Neural cell (in vitro differentiated cells): ENCODE measurements at regions not wholly inside any gene's neighbourhood (a gene's known extent, or its start where the extent isn't known, plus 50 kb on each side); places are given as distances from the start of the nearest gene placed in this dataset.

Source experiments
- H2AFZ ChIP-seq: fragments of 200-600, 300-800 bp; sonication (generic), shearing (Covaris generic); 2 replicates; pipeline ENCODE4 v1.6.0; 2014; ENCODE audit warnings: low read depth, mild to moderate bottlenecking, antibody characterized with exemption, low read length, moderate library complexity
- H3F3A ChIP-seq: fragments of 200-600 bp; shearing (Covaris generic); 2 replicates; pipeline ENCODE4 v1.6.1; 2016; ENCODE audit warnings: mild to moderate bottlenecking, moderate library complexity, mixed read lengths, antibody characterized with exemption, low read length; ENCODE audit not compliant: insufficient read depth, poor library complexity, severe bottlenecking
- H3K27ac ChIP-seq: fragments of 200-600, 300-800 bp; sonication (generic), shearing (Covaris generic); 2 replicates; pipeline ENCODE4 v1.5.1; 2014; ENCODE audit warnings: mild to moderate bottlenecking, low read length, moderate library complexity
- H3K27me3 ChIP-seq: fragments of 300-800, 200-600 bp; sonication (generic), shearing (Covaris generic); 2 replicates; pipeline ENCODE4 v1.6.0; 2014; ENCODE audit warnings: mild to moderate bottlenecking, low read depth, low read length, moderate library complexity; ENCODE audit not compliant: insufficient read depth
- H3K36me3 ChIP-seq: fragments of 300-800, 200-600 bp; sonication (generic), shearing (Covaris generic); 2 replicates; pipeline ENCODE4 v1.5.1; 2014; ENCODE audit warnings: mild to moderate bottlenecking, antibody characterized with exemption, low read length, moderate library complexity; ENCODE audit not compliant: insufficient read depth
- H3K4me2 ChIP-seq: fragments of 300-800, 200-600 bp; sonication (generic), shearing (Covaris generic); 2 replicates; pipeline ENCODE4 v1.6.0; 2014; ENCODE audit warnings: mild to moderate bottlenecking, low read length
- H3K4me3 ChIP-seq: fragments of 300-800, 200-600 bp; sonication (generic), shearing (Covaris generic); 2 replicates; pipeline ENCODE4 v1.5.1; 2014; ENCODE audit warnings: mild to moderate bottlenecking, low read length, moderate library complexity
- H3K79me2 ChIP-seq: fragments of 200-600 bp; shearing (Covaris generic); replicated peaks from 2 replicates; pipeline ENCODE4 v1.6.0; 2014; ENCODE audit warnings: mild to moderate bottlenecking, low read length, moderate library complexity; ENCODE audit not compliant: insufficient read depth
- H3K9ac ChIP-seq: fragments of 300-800, 200-600 bp; sonication (generic), shearing (Covaris generic); 2 replicates; pipeline ENCODE4 v1.6.1; 2016; ENCODE audit warnings: mild to moderate bottlenecking, low read length, mixed read lengths
- H3K9me2 ChIP-seq: fragments of 200-600 bp; shearing (Covaris generic); 2 replicates; pipeline ENCODE4 v1.6.1; 2016; ENCODE audit warnings: mild to moderate bottlenecking, low read length, mixed read lengths; ENCODE audit not compliant: insufficient read depth
- H3K9me3 ChIP-seq: fragments of 200-600, 300-800 bp; sonication (generic), shearing (Covaris generic); 2 replicates; pipeline ENCODE4 v1.6.1; 2016; ENCODE audit warnings: mild to moderate bottlenecking, mixed run types, low read length, moderate library complexity, mixed read lengths
- H4K20me1 ChIP-seq: fragments of 200-600 bp; shearing (Covaris generic); 2 replicates; pipeline ENCODE4 v1.6.1; 2016; ENCODE audit warnings: mild to moderate bottlenecking, mixed run types; ENCODE audit not compliant: insufficient read depth
- CTCF ChIP-seq: fragments of 450-650 bp; IDR thresholded peaks from 2 replicates; pipeline ENCODE4 v1.5.1; 2014; ENCODE audit warnings: antibody characterized with exemption, mild to moderate bottlenecking, moderate library complexity; ENCODE audit not compliant: poor library complexity, severe bottlenecking
- EP300 ChIP-seq: fragments of 450-650 bp; conservative IDR thresholded peaks from 2 replicates; pipeline ENCODE4 v1.6.1; 2014; ENCODE audit warnings: antibody characterized with exemption, mild to moderate bottlenecking, moderate library complexity; ENCODE audit not compliant: poor library complexity, severe bottlenecking
- EZH2 ChIP-seq: fragments of 200-600, 300-800 bp; shearing (Covaris generic), sonication (generic); IDR thresholded peaks from 2 replicates; pipeline ENCODE4 v1.6.1; 2014; ENCODE audit warnings: antibody characterized with exemption, low read length, borderline replicate concordance, mild to moderate bottlenecking; ENCODE audit not compliant: insufficient read depth, poor library complexity, severe bottlenecking
- MXI1 ChIP-seq: fragments of 450-650 bp; conservative IDR thresholded peaks from 2 replicates; pipeline ENCODE4 v1.6.1; 2014; ENCODE audit warnings: antibody characterized with exemption, mild to moderate bottlenecking; ENCODE audit not compliant: poor library complexity, severe bottlenecking
- POLR2AphosphoS5 ChIP-seq: IDR thresholded peaks from 2 replicates; pipeline ENCODE4 v1.6.1; 2012
- RAD21 ChIP-seq: fragments of 450-650 bp; conservative IDR thresholded peaks from 2 replicates; pipeline ENCODE4 v1.6.1; 2014; ENCODE audit warnings: antibody characterized with exemption, mild to moderate bottlenecking, moderate library complexity
- REST ChIP-seq: IDR thresholded peaks from 2 replicates; pipeline ENCODE4 v1.6.1; 2012; ENCODE audit warnings: borderline replicate concordance
- TAF1 ChIP-seq: IDR thresholded peaks from 2 replicates; pipeline ENCODE4 v1.6.1; 2012; ENCODE audit warnings: low read depth

DNA sequence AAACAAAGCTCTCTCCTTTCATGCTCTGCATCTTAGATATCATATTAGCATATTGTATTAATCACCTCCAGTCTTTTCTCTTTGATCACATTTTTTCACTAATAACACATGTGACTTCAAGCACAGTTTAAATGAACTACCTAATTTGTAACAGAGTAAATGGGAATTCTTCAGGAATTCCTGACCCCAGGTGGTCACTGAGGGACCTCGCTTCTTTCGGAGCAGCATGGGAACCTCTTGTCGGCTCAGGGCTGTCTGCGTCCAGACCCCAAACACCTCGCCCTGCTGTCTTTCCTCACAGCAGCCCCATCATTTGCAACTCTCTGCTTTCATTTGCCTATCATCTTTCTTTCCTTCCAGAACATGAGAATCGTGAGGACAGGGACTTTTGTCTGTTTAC, 103.5 kb downstream of the DACT2 start:
- Histone ChIP-seq H4K20me1 (no peaks in the 10 kb centered on the region), H3K4me3 (no peak overlapping the region)

DNA sequence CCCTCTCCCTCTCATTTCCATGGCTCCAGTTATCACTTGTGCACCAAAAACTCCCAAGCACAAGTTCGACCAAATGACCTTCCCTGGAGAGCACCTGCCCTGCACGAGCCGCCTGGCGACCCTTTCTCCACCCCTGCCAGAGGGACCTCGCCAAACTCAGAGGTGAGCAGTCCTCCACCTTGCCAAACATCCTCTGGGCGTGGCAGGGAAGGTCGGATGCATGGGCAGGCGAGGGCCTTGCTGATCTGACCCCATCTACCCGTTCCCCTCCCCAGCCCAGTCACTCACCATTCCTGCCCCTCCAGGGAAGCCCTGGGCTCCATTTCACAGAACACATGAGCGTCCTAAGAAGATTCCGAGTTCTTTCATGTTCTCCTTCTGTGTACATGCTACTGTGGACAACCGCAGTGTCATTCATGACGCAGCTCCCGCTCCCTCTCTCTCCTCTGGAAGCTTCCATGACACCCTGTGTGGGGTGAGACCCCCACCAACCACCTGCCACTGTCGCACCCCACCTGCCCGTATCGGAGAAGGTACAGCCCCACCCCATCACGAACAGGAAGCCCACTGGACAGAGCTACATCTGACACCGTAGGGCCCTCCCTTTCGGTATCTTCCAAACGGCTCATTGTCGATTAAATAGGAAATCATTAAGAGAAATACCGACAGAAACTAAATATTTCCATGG, 104.3 kb downstream of the DACT2 start:
- Histone ChIP-seq H3K36me3 (no peaks in the 10 kb centered on the region), H3K27me3 (no peaks in the 10 kb centered on the region), H3K79me2 (no peaks in the 10 kb centered on the region), H2AFZ (no peak overlapping the region), H3F3A (no peaks in the 10 kb centered on the region), H3K9me2 (no peaks in the 10 kb centered on the region), H3K4me3 (no peak overlapping the region), H4K20me1 (no peaks in the 10 kb centered on the region), H3K4me2 (no peak overlapping the region), H3K9me3 (no peaks in the 10 kb centered on the region), H3K9ac (no peak overlapping the region), H3K27ac (no peak overlapping the region)
- TF ChIP-seq RAD21 (no peak), POLR2AphosphoS5 (no peak), EZH2 (no peak), EP300 (no peak), TAF1 (no peak), CTCF (no peak)

More for the DNA sequence above, 103.5 kb downstream of the DACT2 start:
- Histone ChIP-seq H3K36me3 (no peaks in the 10 kb centered on the region), H3K9me2 (no peaks in the 10 kb centered on the region), H3K9me3 (no peaks in the 10 kb centered on the region), H3K79me2 (no peaks in the 10 kb centered on the region), H3F3A (no peaks in the 10 kb centered on the region), H3K27me3 (no peaks in the 10 kb centered on the region), H3K4me2 (no peak overlapping the region), H2AFZ (no peak overlapping the region), H3K9ac (no peak overlapping the region), H3K27ac (no peak overlapping the region)
- TF ChIP-seq REST (no peak), CTCF (no peak), RAD21 (no peak), TAF1 (no peak), POLR2AphosphoS5 (no peak), EZH2 (no peak), MXI1 (no peak)
